Uterus (tissue), 3 donors: ENCODE measurements at regions not wholly inside any gene's neighbourhood (a gene's known extent, or its start where the extent isn't known, plus 50 kb on each side); places are given as distances from the start of the nearest gene placed in this dataset.

Source experiments
- DNase-seq, 2 donors: peaks; one replicate each; pipeline ENCODE4 v3.0.0-alpha.2; 2019 to 2020
- H3K27ac ChIP-seq, 2 donors: fragments of 200-600 bp; sonication (generic); 1 replicate in 1 of 2; 2 replicates in 1 of 2; pipeline ENCODE4 v1.5.1; 2016 to 2018
- H3K27me3 ChIP-seq, 2 donors: fragments of 200-600 bp; sonication (generic); one replicate each; pipeline ENCODE4 v1.5.1; 2018 to 2019; ENCODE audit warnings: control low read depth in 1 of 2
- H3K36me3 ChIP-seq, 2 donors: fragments of 200-600 bp; sonication (generic); one replicate each; pipeline ENCODE4 v1.5.1; 2019; ENCODE audit warnings: control low read depth in 1 of 2
- H3K4me1 ChIP-seq, 2 donors: fragments of 200-600 bp; sonication (generic); one replicate each; pipeline ENCODE4 v1.5.1; 2018 to 2019; ENCODE audit warnings: control low read depth in 1 of 2
- H3K4me3 ChIP-seq, 2 donors: fragments of 200-600 bp; sonication (generic); 1 replicate in 1 of 2; 2 replicates in 1 of 2; pipeline ENCODE4 v1.5.1; 2018 to 2019; ENCODE audit warnings: mild to moderate bottlenecking in 1 of 2
- H3K9me3 ChIP-seq, 2 donors: fragments of 200-600 bp; sonication (generic); one replicate each; pipeline ENCODE4 v1.5.1; 2019; ENCODE audit warnings: control low read depth in 1 of 2
- POLR2A ChIP-seq, 2 donors: fragments of 450-650 bp; IDR thresholded peaks; one replicate each; pipeline ENCODE4 v1.6.1; 2016; ENCODE audit warnings: antibody characterized with exemption in 2 of 2, mild to moderate bottlenecking in 1 of 2, moderate library complexity in 1 of 2
- intact Hi-C: fragments of 100-400 bp; cut with DNase I; formaldehyde crosslinking; loops from one replicate; pipeline ENCODE4 v1.15.1; 2023; ENCODE audit warnings: low total_unique reads
- TF ChIP-seq, protein P1 (sequence below), 4 experiments: fragments of 200-600 bp in 2 of 4; fragments of 450-650 bp in 2 of 4; sonication (generic) in 2 of 4; IDR thresholded peaks; one replicate each; pipeline ENCODE4 v1.5.1; 2016 to 2019; ENCODE audit warnings: antibody characterized with exemption in 4 of 4, mild to moderate bottlenecking in 2 of 4, moderate library complexity in 1 of 4
- donor health status: DM: yes; HTN: yes; CAD: no.

GRCh38 chr2:20914087-20914486 lies 91.2 kb upstream of the LDAH start:
- intact Hi-C loops: no loop called here
- no peak overlapping the region for H3K4me3 ChIP-seq
- TF ChIP-seq, protein P1, sequence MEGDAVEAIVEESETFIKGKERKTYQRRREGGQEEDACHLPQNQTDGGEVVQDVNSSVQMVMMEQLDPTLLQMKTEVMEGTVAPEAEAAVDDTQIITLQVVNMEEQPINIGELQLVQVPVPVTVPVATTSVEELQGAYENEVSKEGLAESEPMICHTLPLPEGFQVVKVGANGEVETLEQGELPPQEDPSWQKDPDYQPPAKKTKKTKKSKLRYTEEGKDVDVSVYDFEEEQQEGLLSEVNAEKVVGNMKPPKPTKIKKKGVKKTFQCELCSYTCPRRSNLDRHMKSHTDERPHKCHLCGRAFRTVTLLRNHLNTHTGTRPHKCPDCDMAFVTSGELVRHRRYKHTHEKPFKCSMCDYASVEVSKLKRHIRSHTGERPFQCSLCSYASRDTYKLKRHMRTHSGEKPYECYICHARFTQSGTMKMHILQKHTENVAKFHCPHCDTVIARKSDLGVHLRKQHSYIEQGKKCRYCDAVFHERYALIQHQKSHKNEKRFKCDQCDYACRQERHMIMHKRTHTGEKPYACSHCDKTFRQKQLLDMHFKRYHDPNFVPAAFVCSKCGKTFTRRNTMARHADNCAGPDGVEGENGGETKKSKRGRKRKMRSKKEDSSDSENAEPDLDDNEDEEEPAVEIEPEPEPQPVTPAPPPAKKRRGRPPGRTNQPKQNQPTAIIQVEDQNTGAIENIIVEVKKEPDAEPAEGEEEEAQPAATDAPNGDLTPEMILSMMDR (IDR thresholded peaks at IDR 0.05): no peak
- no peak for TF ChIP-seq POLR2A (IDR thresholded peaks at IDR 0.05)
- no peaks in the 10 kb centered on the region for H3K4me1 ChIP-seq
- H3K9me3 ChIP-seq: no peaks in the 10 kb centered on the region
- H3K36me3 ChIP-seq: no peaks in the 10 kb centered on the region
- H3K27ac ChIP-seq: no peak overlapping the region
- no peak for DNase-seq
- no peaks in the 10 kb centered on the region for H3K27me3 ChIP-seq

DNA sequence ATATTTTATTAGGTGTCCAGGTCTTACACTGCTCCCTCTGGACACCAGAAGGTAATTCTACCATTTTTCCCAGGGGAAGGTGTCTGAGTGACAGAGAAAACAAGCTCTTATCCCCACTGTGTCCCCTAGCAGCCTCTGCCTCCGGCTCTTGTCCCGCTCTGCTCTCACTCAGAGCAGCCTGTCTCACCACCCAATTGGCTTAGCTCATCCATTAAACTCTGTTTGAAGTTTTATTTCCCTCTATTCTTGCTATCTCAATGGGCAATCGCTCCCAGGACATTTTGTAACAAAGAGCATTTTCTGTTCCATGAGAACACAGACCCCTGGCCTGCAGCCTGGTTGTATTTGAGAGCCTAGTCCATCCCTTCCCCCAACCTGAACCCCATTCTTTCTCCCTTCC lies 90.6 kb upstream of the LDAH start:
- Histone ChIP-seq H3K27ac (no peak overlapping the region), H3K9me3 (no peaks in the 10 kb centered on the region), H3K36me3 (no peaks in the 10 kb centered on the region), H3K4me3 (no peak overlapping the region), H3K27me3 (no peaks in the 10 kb centered on the region), H3K4me1 (no peaks in the 10 kb centered on the region)
- DNase-seq: no peak
- TF ChIP-seq POLR2A (IDR thresholded peaks at IDR 0.05): no peak
- TF ChIP-seq, protein P1 (IDR thresholded peaks at IDR 0.05): no peak
- intact Hi-C loops: no loop called here

DNA sequence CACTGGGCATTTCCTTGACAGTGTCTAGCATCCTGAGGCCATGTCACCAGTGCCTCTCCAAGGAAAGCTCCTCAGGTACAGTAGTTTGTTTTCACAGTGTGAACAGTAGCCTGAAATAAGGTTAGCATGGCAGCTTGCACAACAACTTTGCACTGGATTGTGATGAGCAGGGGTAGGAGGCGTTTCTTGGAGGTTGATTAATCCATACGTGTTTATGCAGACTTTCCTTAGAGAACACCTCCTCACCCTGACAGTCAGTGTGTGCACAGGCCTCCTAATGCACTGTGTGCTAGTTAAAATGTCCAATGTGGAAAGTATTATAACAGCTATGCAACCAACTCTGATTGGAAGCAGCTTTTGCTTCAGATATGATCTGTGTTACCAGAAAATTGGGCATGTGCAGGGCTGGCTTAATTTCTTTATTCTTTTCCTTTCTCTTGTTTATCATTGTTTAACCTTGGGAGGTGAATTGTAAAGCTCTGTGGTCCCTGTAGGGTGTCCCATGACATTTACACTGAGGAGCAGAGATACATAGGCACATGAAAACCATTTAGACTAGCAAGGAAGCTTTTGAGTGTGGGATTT lies 77.2 kb upstream of the LDAH start:
- Histone ChIP-seq H3K27me3 (no peaks in the 10 kb centered on the region), H3K36me3 (no peaks in the 10 kb centered on the region), H3K4me3 (no peak overlapping the region), H3K27ac (no peak overlapping the region), H3K9me3 (no peaks in the 10 kb centered on the region), H3K4me1 (no peaks in the 10 kb centered on the region)
- no peak for DNase-seq
- intact Hi-C loops: no loop called here
- TF ChIP-seq POLR2A (IDR thresholded peaks at IDR 0.05): no peak
- TF ChIP-seq, protein P1 (IDR thresholded peaks at IDR 0.05): no peak

GRCh38 chr2:20897874-20898453 lies 75.1 kb upstream of the LDAH start:
- no peak overlapping the region for H3K4me3 ChIP-seq
- TF ChIP-seq POLR2A (IDR thresholded peaks at IDR 0.05): no peak
- TF ChIP-seq, protein P1 (IDR thresholded peaks at IDR 0.05): no peak
- H3K27ac ChIP-seq: no peak overlapping the region
- DNase-seq: no peak
- no peaks in the 10 kb centered on the region for H3K27me3 ChIP-seq
- H3K9me3 ChIP-seq: no peaks in the 10 kb centered on the region
- intact Hi-C loops: no loop called here
- no peaks in the 10 kb centered on the region for H3K4me1 ChIP-seq
- no peaks in the 10 kb centered on the region for H3K36me3 ChIP-seq

DNA sequence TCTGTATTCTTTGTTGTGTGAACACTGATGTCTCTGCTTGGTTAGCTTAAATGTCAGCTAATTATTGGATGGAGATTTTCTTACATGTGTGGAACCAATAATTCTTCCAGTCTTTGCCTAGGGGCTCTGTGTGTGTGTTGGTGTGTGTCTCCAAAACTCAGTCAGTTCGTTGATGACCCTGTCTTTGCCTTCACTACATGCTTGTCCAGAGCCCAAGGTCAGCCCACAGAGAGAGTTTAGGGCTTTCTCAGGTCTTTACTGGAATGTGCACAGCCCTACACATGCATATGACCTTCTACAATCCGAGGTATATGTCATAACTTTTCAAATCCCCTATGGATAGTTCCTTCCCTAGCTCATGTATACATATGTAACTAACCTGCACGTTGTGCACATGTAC lies 74.1 kb upstream of the LDAH start:
- intact Hi-C loops: no loop called here
- H3K36me3 ChIP-seq: no peaks in the 10 kb centered on the region
- no peaks in the 10 kb centered on the region for H3K9me3 ChIP-seq
- TF ChIP-seq POLR2A (IDR thresholded peaks at IDR 0.05): no peak
- TF ChIP-seq, protein P1 (IDR thresholded peaks at IDR 0.05): no peak
- no peak for DNase-seq
- no peaks in the 10 kb centered on the region for H3K27me3 ChIP-seq
- H3K4me3 ChIP-seq: no peak overlapping the region
- no peak overlapping the region for H3K27ac ChIP-seq
- H3K4me1 ChIP-seq: no peaks in the 10 kb centered on the region
